ENCODE measurements at regions not wholly inside any gene's neighbourhood (a gene's known extent, or its start where the extent isn't known, plus 50 kb on each side); places are given as distances from the start of the nearest gene placed in this dataset.

- TF ChIP-seq CTCF (IDR thresholded peaks at IDR 0.05; ENCODE audit: low read length) (no peak), EZH2phosphoT487 (IDR thresholded peaks at IDR 0.05; ENCODE audit: low read length) (no peak), EZH2 (optimal IDR thresholded peaks at IDR 0.05; ENCODE audit: low read depth, low read length) (no peak)
Observed at GRCh38 chr5:26553079-26553478, 485.3 kb downstream of the CDH9 start.

Data from MM.1S (cell line).